Gastrocnemius medialis (tissue), 4 donors: ENCODE measurements at regions not wholly inside any gene's neighbourhood (a gene's known extent, or its start where the extent isn't known, plus 50 kb on each side); places are given as distances from the start of the nearest gene placed in this dataset.

Experiments used
- ATAC-seq, 2 donors: fragments of 150-250 bp; one replicate each; pipeline ENCODE4 v1.9.1; 2016
- DNase-seq, 2 donors: peaks; one replicate each; pipeline ENCODE4 v3.0.0-alpha.2; 2019
- H3K27ac ChIP-seq, 4 donors: fragments of 200-600 bp; sonication (generic); 1 replicate in 1 of 4; 2 replicates in 3 of 4; pipeline ENCODE4 v1.5.1; 2016 to 2018; ENCODE audit warnings: mild to moderate bottlenecking in 2 of 4, moderate library complexity in 1 of 4
- H3K27me3 ChIP-seq, 3 donors: fragments of 200-600 bp; sonication (generic) in 2 of 3; 1 replicate in 1 of 3; 2 replicates in 2 of 3; pipeline versions ENCODE4 v1.5.1 to v1.6.0; 2016 to 2019; ENCODE audit warnings: mild to moderate bottlenecking in 1 of 3, moderate library complexity in 1 of 3
- H3K36me3 ChIP-seq, 2 donors: fragments of 200-600 bp; sonication (generic) in 1 of 2; one replicate each; pipeline ENCODE4 v1.5.1; 2017 to 2018
- H3K4me1 ChIP-seq, 2 donors: fragments of 200-600 bp; sonication (generic) in 1 of 2; one replicate each; pipeline ENCODE4 v1.5.1; 2016 to 2017; ENCODE audit warnings: mild to moderate bottlenecking in 2 of 2
- H3K4me3 ChIP-seq, 4 donors: fragments of 200-600 bp; sonication (generic) in 3 of 4; 1 replicate in 1 of 4; 2 replicates in 3 of 4; pipeline ENCODE4 v1.5.1; 2016 to 2019; ENCODE audit warnings: mild to moderate bottlenecking in 2 of 4
- H3K9me3 ChIP-seq, 3 donors: fragments of 200-600 bp; sonication (generic) in 2 of 3; 1 replicate in 1 of 3; 2 replicates in 2 of 3; pipeline ENCODE4 v1.5.1; 2016 to 2019
- CTCF ChIP-seq, 5 experiments: fragments of 450-650 bp in 3 of 5; fragments of 200-600 bp in 2 of 5; sonication (generic) in 2 of 5; IDR thresholded peaks in 4 of 5; conservative IDR thresholded peaks in 1 of 5; 1 replicate in 4 of 5; 2 replicates in 1 of 5; pipeline ENCODE4 v1.5.1; 2016 to 2019; ENCODE audit warnings: antibody characterized with exemption in 5 of 5, mild to moderate bottlenecking in 3 of 5, moderate library complexity in 3 of 5
- POLR2A ChIP-seq, 2 donors: fragments of 450-650 bp; IDR thresholded peaks; one replicate each; pipeline ENCODE4 v1.6.1; 2017; ENCODE audit warnings: antibody characterized with exemption in 2 of 2, mild to moderate bottlenecking in 2 of 2, moderate library complexity in 2 of 2
- in situ Hi-C, 4 donors: fragments of 200-750 bp; cut with MboI; loops; one replicate each; pipeline versions ENCODE4 v1.15.0 to v1.8.0; 2017; ENCODE audit warnings: low sequenced_read_pairs in 4 of 4
- intact Hi-C: fragments of 100-400 bp; cut with DNase I; formaldehyde crosslinking; loops from one replicate; pipeline ENCODE4 v1.15.1; 2023; ENCODE audit warnings: low total_unique reads

GRCh38 chr5:118548761-118549720 is 439.3 kb downstream of the DTWD2 start:
- no peak for TF ChIP-seq CTCF (IDR thresholded peaks at IDR 0.05 in 4 of 5, conservative IDR thresholded peaks at IDR 0.05 in 1 of 5)
- TF ChIP-seq POLR2A (IDR thresholded peaks at IDR 0.05): no peak
- Histone ChIP-seq H3K36me3 (no peaks in the 10 kb centered on the region), H3K4me1 (no peaks in the 10 kb centered on the region), H3K27ac (no peak overlapping the region), H3K4me3 (no peak overlapping the region), H3K9me3 (no peaks in the 10 kb centered on the region), H3K27me3 (no peaks in the 10 kb centered on the region)
- no peak for DNase-seq
- intact Hi-C loops (no loop called here), in situ Hi-C loops (no loop called here)
- ATAC-seq: no peak

GRCh38 chr5:118545470-118545869 is 442.9 kb downstream of the DTWD2 start:
- in situ Hi-C loops: no loop called here

GRCh38 chr5:118544887-118545449 is 443.4 kb downstream of the DTWD2 start:
- intact Hi-C loops: no loop called here
- Histone ChIP-seq H3K36me3 (no peaks in the 10 kb centered on the region), H3K27me3 (no peaks in the 10 kb centered on the region), H3K4me3 (no peak overlapping the region), H3K9me3 (no peaks in the 10 kb centered on the region), H3K4me1 (no peaks in the 10 kb centered on the region), H3K27ac (no peak overlapping the region)
- ATAC-seq (no peak), DNase-seq (no peak)
- TF ChIP-seq CTCF (IDR thresholded peaks at IDR 0.05 in 4 of 5, conservative IDR thresholded peaks at IDR 0.05 in 1 of 5) (no peak), POLR2A (IDR thresholded peaks at IDR 0.05) (no peak)
- in situ Hi-C loops: no loop called here

More at GRCh38 chr5:118545470-118545869, 442.9 kb downstream of the DTWD2 start:
- ATAC-seq (no peak), DNase-seq (no peak)
- no peaks in the 10 kb centered on the region for H3K4me1 ChIP-seq
- H3K9me3 ChIP-seq: no peaks in the 10 kb centered on the region
- no peaks in the 10 kb centered on the region for H3K27me3 ChIP-seq
- H3K36me3 ChIP-seq: no peaks in the 10 kb centered on the region
- TF ChIP-seq CTCF (IDR thresholded peaks at IDR 0.05 in 4 of 5, conservative IDR thresholded peaks at IDR 0.05 in 1 of 5) (no peak), POLR2A (IDR thresholded peaks at IDR 0.05) (no peak)
- intact Hi-C loops: no loop called here
- no peak overlapping the region for H3K4me3 ChIP-seq
- no peak overlapping the region for H3K27ac ChIP-seq

- TF ChIP-seq POLR2A (IDR thresholded peaks at IDR 0.05) (no peak), CTCF (IDR thresholded peaks at IDR 0.05 in 4 of 5, conservative IDR thresholded peaks at IDR 0.05 in 1 of 5) (no peak)
- H3K4me1 ChIP-seq: no peaks in the 10 kb centered on the region
- no peaks in the 10 kb centered on the region for H3K36me3 ChIP-seq
- H3K4me3 ChIP-seq: no peak overlapping the region
- H3K9me3 ChIP-seq: no peaks in the 10 kb centered on the region
- no peak overlapping the region for H3K27ac ChIP-seq
- in situ Hi-C loops: no loop called here
- intact Hi-C loops: no loop called here
- ATAC-seq (no peak), DNase-seq (no peak)
- no peaks in the 10 kb centered on the region for H3K27me3 ChIP-seq
These were observed 454.4 kb downstream of the DTWD2 start for GRCh38 chr5:118533923-118534322.
